ENCODE measurements at regions not wholly inside any gene's neighbourhood (a gene's known extent, or its start where the extent isn't known, plus 50 kb on each side); places are given as distances from the start of the nearest gene placed in this dataset.

- Mint-ChIP-seq H3K4me1 (peaks cover 0 to 13% (median 6%) of the 10 kb centered on the region in 3 donors), H3K4me3 (no peak overlapping the region), H3K27ac (no peak overlapping the region), H3K27me3 (no peaks in the 10 kb centered on the region), H3K9me3 (peaks cover 5 to 21% (median 13%) of the 10 kb centered on the region in 3 donors), H3K36me3 (no peaks in the 10 kb centered on the region)
- peaks cover 2% of the 10 kb centered on the region for H3K9me3 ChIP-seq
- POLR2A ChIA-PET: interaction anchor here in 1 of 2 donors (0.9 kb wide), 1 partner anchor 8 kb away, joined by 3 read pairs; no protein-coding TSS in a partner anchor
- no peak for DNase-seq
- no peaks in the 10 kb centered on the region for H3K36me3 ChIP-seq (ENCODE audit: control insufficient read depth in 2 of 2, extremely low read depth in 1 of 2, insufficient read depth in 1 of 2, low read length in 1 of 2)
- ATAC-seq (replicated peaks in 1 of 4): no peak
- no peaks in the 10 kb centered on the region for H3K27me3 ChIP-seq (replicated peaks in 1 of 2; ENCODE audit: control insufficient read depth in 2 of 2, extremely low read depth in 1 of 2, insufficient read depth in 2 of 2, low read length in 1 of 2)
- CTCF ChIA-PET: interaction anchor here in 1 of 2 donors (0.6 kb wide), 1 partner anchor 44 kb away, joined by 4 read pairs; no protein-coding TSS in a partner anchor
- no peaks in the 10 kb centered on the region for H3K4me1 ChIP-seq (ENCODE audit: control insufficient read depth in 1 of 2, extremely low read depth in 1 of 2, insufficient read depth in 2 of 2, low read length in 2 of 2)
- WGBS (ENCODE audit: insufficient coverage): 57% methylated on average over 2 of the region's 2 CpGs
- H3K27ac ChIP-seq (ENCODE audit: low read length): no peak overlapping the region
- no peak overlapping the region for H3K4me3 ChIP-seq (ENCODE audit: control insufficient read depth in 1 of 2, extremely low read depth in 1 of 2, low read length in 1 of 2)
These were observed 440.4 kb upstream of the DCN start for GRCh38 chr12:91622981-91623380.

- H3K9me3 ChIP-seq: peaks cover 2% of the 10 kb centered on the region
- Mint-ChIP-seq H3K9me3 (peaks cover 0 to 17% (median 13%) of the 10 kb centered on the region in 3 donors), H3K27ac (no peak overlapping the region), H3K4me1 (peaks cover 0 to 13% (median 6%) of the 10 kb centered on the region in 3 donors), H3K36me3 (no peaks in the 10 kb centered on the region), H3K27me3 (no peaks in the 10 kb centered on the region), H3K4me3 (no peak overlapping the region)
- no peaks in the 10 kb centered on the region for H3K27me3 ChIP-seq (replicated peaks in 1 of 2; ENCODE audit: control insufficient read depth in 2 of 2, extremely low read depth in 1 of 2, insufficient read depth in 2 of 2, low read length in 1 of 2)
- H3K27ac ChIP-seq (ENCODE audit: low read length): no peak overlapping the region
- H3K4me3 ChIP-seq (ENCODE audit: control insufficient read depth in 1 of 2, extremely low read depth in 1 of 2, low read length in 1 of 2): no peak overlapping the region
- DNase-seq (no peak), ATAC-seq (replicated peaks in 1 of 4) (no peak)
- CTCF ChIA-PET: interaction anchor here in 1 of 2 donors (0.7 kb wide), 1 partner anchor 118 kb away, joined by 3 read pairs; no protein-coding TSS in a partner anchor
- POLR2A ChIA-PET: interaction anchor here (0.7 to 0.9 kb wide), 2 partner anchors 9 to 256 kb away, joined by 3 read pairs; no protein-coding TSS in a partner anchor
- H3K4me1 ChIP-seq (ENCODE audit: control insufficient read depth in 1 of 2, extremely low read depth in 1 of 2, insufficient read depth in 2 of 2, low read length in 2 of 2): no peaks in the 10 kb centered on the region
- H3K36me3 ChIP-seq (ENCODE audit: control insufficient read depth in 2 of 2, extremely low read depth in 1 of 2, insufficient read depth in 1 of 2, low read length in 1 of 2): no peaks in the 10 kb centered on the region
- 80% methylated on average over 2 of the region's 2 CpGs for WGBS (ENCODE audit: insufficient coverage)
These were observed 439.4 kb upstream of the DCN start for GRCh38 chr12:91622037-91622436.

- DNase-seq (no peak), ATAC-seq (replicated peaks in 1 of 4) (no peak)
- Mint-ChIP-seq H3K27me3 (no peaks in the 10 kb centered on the region), H3K4me3 (no peak overlapping the region), H3K27ac (no peak overlapping the region), H3K9me3 (peaks cover 0 to 8% (median 8%) of the 10 kb centered on the region in 3 donors), H3K4me1 (peaks cover 0 to 13% (median 6%) of the 10 kb centered on the region in 3 donors), H3K36me3 (no peaks in the 10 kb centered on the region)
- CTCF ChIA-PET: interaction anchor here (0.6 to 0.7 kb wide), 3 partner anchors 142 to 272 kb away, joined by 3 read pairs; no protein-coding TSS in a partner anchor
- POLR2A ChIA-PET: interaction anchor here (0.5 to 0.7 kb wide), 2 partner anchors 39 to 267 kb away, joined by 3 to 5 read pairs; no protein-coding TSS in a partner anchor
- Histone ChIP-seq H3K36me3 (ENCODE audit: control insufficient read depth in 2 of 2, extremely low read depth in 1 of 2, insufficient read depth in 1 of 2, low read length in 1 of 2) (no peaks in the 10 kb centered on the region), H3K4me1 (ENCODE audit: control insufficient read depth in 1 of 2, extremely low read depth in 1 of 2, insufficient read depth in 2 of 2, low read length in 2 of 2) (no peaks in the 10 kb centered on the region), H3K27ac (ENCODE audit: low read length) (no peak overlapping the region), H3K4me3 (ENCODE audit: control insufficient read depth in 1 of 2, extremely low read depth in 1 of 2, low read length in 1 of 2) (no peak overlapping the region), H3K27me3 (replicated peaks in 1 of 2; ENCODE audit: control insufficient read depth in 2 of 2, extremely low read depth in 1 of 2, insufficient read depth in 2 of 2, low read length in 1 of 2) (no peaks in the 10 kb centered on the region), H3K9me3 (no peaks in the 10 kb centered on the region)
- 93% methylated on average over 6 of the region's 9 CpGs for WGBS (ENCODE audit: insufficient coverage)
These were observed 438.4 kb upstream of the DCN start for GRCh38 chr12:91620992-91621391.

GRCh38 chr12:91620422-91620821 lies 437.8 kb upstream of the DCN start:
- Histone ChIP-seq H3K36me3 (ENCODE audit: control insufficient read depth in 2 of 2, extremely low read depth in 1 of 2, insufficient read depth in 1 of 2, low read length in 1 of 2) (no peaks in the 10 kb centered on the region), H3K4me3 (ENCODE audit: control insufficient read depth in 1 of 2, extremely low read depth in 1 of 2, low read length in 1 of 2) (no peak overlapping the region), H3K4me1 (ENCODE audit: control insufficient read depth in 1 of 2, extremely low read depth in 1 of 2, insufficient read depth in 2 of 2, low read length in 2 of 2) (no peaks in the 10 kb centered on the region), H3K27ac (ENCODE audit: low read length) (no peak overlapping the region), H3K9me3 (no peaks in the 10 kb centered on the region), H3K27me3 (replicated peaks in 1 of 2; ENCODE audit: control insufficient read depth in 2 of 2, extremely low read depth in 1 of 2, insufficient read depth in 2 of 2, low read length in 1 of 2) (no peaks in the 10 kb centered on the region)
- no CpG with 5 or more reads among the region's 2 CpGs for WGBS (ENCODE audit: insufficient coverage)
- H3K27me3 Mint-ChIP-seq: no peaks in the 10 kb centered on the region
- peaks cover 0 to 6% (median 5%) of the 10 kb centered on the region in 3 donors for H3K9me3 Mint-ChIP-seq
- ChIA-PET POLR2A (interaction anchor here (0.6 to 0.7 kb wide), 2 partner anchors 253 to 268 kb away, joined by 3 to 5 read pairs; no protein-coding TSS in a partner anchor), CTCF (interaction anchor here in 1 of 2 donors (0.6 kb wide), 1 partner anchor 189 kb away, joined by 3 read pairs; no protein-coding TSS in a partner anchor)
- no peak overlapping the region for H3K27ac Mint-ChIP-seq
- no peak for ATAC-seq (replicated peaks in 1 of 4)
- H3K4me3 Mint-ChIP-seq: no peak overlapping the region
- DNase-seq: no peak
- H3K4me1 Mint-ChIP-seq: peaks cover 0 to 13% (median 6%) of the 10 kb centered on the region in 3 donors
- no peaks in the 10 kb centered on the region for H3K36me3 Mint-ChIP-seq

GRCh38 chr12:91618281-91618680 lies 435.7 kb upstream of the DCN start:
- no peaks in the 10 kb centered on the region for H3K36me3 ChIP-seq (ENCODE audit: control insufficient read depth in 2 of 2, extremely low read depth in 1 of 2, insufficient read depth in 1 of 2, low read length in 1 of 2)
- no peak overlapping the region for H3K4me3 ChIP-seq (ENCODE audit: control insufficient read depth in 1 of 2, extremely low read depth in 1 of 2, low read length in 1 of 2)
- ChIA-PET CTCF (interaction anchor here in 1 of 2 donors (0.7 kb wide), 1 partner anchor 113 kb away, joined by 3 read pairs; no protein-coding TSS in a partner anchor), POLR2A (interaction anchor here in 1 of 2 donors (0.6 kb wide), 1 partner anchor 22 kb away, joined by 3 read pairs; no protein-coding TSS in a partner anchor)
- Mint-ChIP-seq H3K36me3 (no peaks in the 10 kb centered on the region), H3K4me1 (peaks cover 0 to 13% (median 6%) of the 10 kb centered on the region in 3 donors), H3K9me3 (no peaks in the 10 kb centered on the region), H3K4me3 (no peak overlapping the region), H3K27me3 (no peaks in the 10 kb centered on the region), H3K27ac (no peak overlapping the region)
- WGBS (ENCODE audit: insufficient coverage): no CpG with 5 or more reads among the region's 2 CpGs
- no peaks in the 10 kb centered on the region for H3K27me3 ChIP-seq (replicated peaks in 1 of 2; ENCODE audit: control insufficient read depth in 2 of 2, extremely low read depth in 1 of 2, insufficient read depth in 2 of 2, low read length in 1 of 2)
- no peaks in the 10 kb centered on the region for H3K9me3 ChIP-seq
- no peak for ATAC-seq (replicated peaks in 1 of 4)
- no peak overlapping the region for H3K27ac ChIP-seq (ENCODE audit: low read length)
- H3K4me1 ChIP-seq (ENCODE audit: control insufficient read depth in 1 of 2, extremely low read depth in 1 of 2, insufficient read depth in 2 of 2, low read length in 2 of 2): no peaks in the 10 kb centered on the region
- no peak for DNase-seq

GRCh38 chr12:91617818-91618217 lies 435.2 kb upstream of the DCN start:
- POLR2A ChIA-PET: interaction anchor here in 1 of 2 donors (0.6 kb wide), 1 partner anchor 21 kb away, joined by 3 read pairs; no protein-coding TSS in a partner anchor
- Histone ChIP-seq H3K9me3 (no peaks in the 10 kb centered on the region), H3K36me3 (ENCODE audit: control insufficient read depth in 2 of 2, extremely low read depth in 1 of 2, insufficient read depth in 1 of 2, low read length in 1 of 2) (no peaks in the 10 kb centered on the region), H3K4me1 (ENCODE audit: control insufficient read depth in 1 of 2, extremely low read depth in 1 of 2, insufficient read depth in 2 of 2, low read length in 2 of 2) (no peaks in the 10 kb centered on the region), H3K27ac (ENCODE audit: low read length) (no peak overlapping the region), H3K4me3 (ENCODE audit: control insufficient read depth in 1 of 2, extremely low read depth in 1 of 2, low read length in 1 of 2) (no peak overlapping the region), H3K27me3 (replicated peaks in 1 of 2; ENCODE audit: control insufficient read depth in 2 of 2, extremely low read depth in 1 of 2, insufficient read depth in 2 of 2, low read length in 1 of 2) (no peaks in the 10 kb centered on the region)
- no CpG with 5 or more reads among the region's 1 CpG for WGBS (ENCODE audit: insufficient coverage)
- no peaks in the 10 kb centered on the region for H3K27me3 Mint-ChIP-seq
- no peaks in the 10 kb centered on the region for H3K9me3 Mint-ChIP-seq
- H3K36me3 Mint-ChIP-seq: no peaks in the 10 kb centered on the region
- H3K4me1 Mint-ChIP-seq: peaks cover 0 to 11% (median 6%) of the 10 kb centered on the region in 3 donors
- ATAC-seq (replicated peaks in 1 of 4): no peak
- H3K4me3 Mint-ChIP-seq: no peak overlapping the region
- no peak for DNase-seq
- H3K27ac Mint-ChIP-seq: no peak overlapping the region
- CTCF ChIA-PET: interaction anchor here in 1 of 2 donors (0.7 kb wide), 1 partner anchor 114 kb away, joined by 3 read pairs; no protein-coding TSS in a partner anchor

Measured in T-cell (primary cell).